ENCODE measurements at regions not wholly inside any gene's neighbourhood (a gene's known extent, or its start where the extent isn't known, plus 50 kb on each side); places are given as distances from the start of the nearest gene placed in this dataset.

GRCh38 chr16:59440502-59440901 is 706.4 kb upstream of the GOT2 start:
- no peaks in the 10 kb centered on the region for H3K4me1 ChIP-seq (ENCODE audit: insufficient read depth)
- no peak overlapping the region for H3K27ac ChIP-seq
- H3K4me2 ChIP-seq = no peak overlapping the region
- WGBS (ENCODE audit: low lambda C conversion rate, missing lambda C conversion rate) = 86% methylated on average over 2 of the region's 2 CpGs
- no peak for TF ChIP-seq CTCF (IDR thresholded peaks at IDR 0.05; ENCODE audit: poor library complexity)
- no peak for TF ChIP-seq EZH2 (IDR thresholded peaks at IDR 0.05; ENCODE audit: borderline replicate concordance)
- no peak for TF ChIP-seq EZH2phosphoT487 (IDR thresholded peaks at IDR 0.05; ENCODE audit: low read depth, severe bottlenecking, unreplicated experiment)
- H2AFZ ChIP-seq = no peak overlapping the region
- H3K4me3 ChIP-seq = no peak overlapping the region
- H3K9me2 ChIP-seq (replicated peaks; ENCODE audit: insufficient read depth) = no peaks in the 10 kb centered on the region
- no peaks in the 10 kb centered on the region for H3K9me3 ChIP-seq (ENCODE audit: low read depth)
- no peaks in the 10 kb centered on the region for H3K36me3 ChIP-seq (replicated peaks; ENCODE audit: insufficient read depth, low read depth)
- no peak for DNase-seq (ENCODE audit: low spot score)
- no peaks in the 10 kb centered on the region for H3K79me2 ChIP-seq
- no peaks in the 10 kb centered on the region for H3K27me3 ChIP-seq
- H4K20me1 ChIP-seq (ENCODE audit: insufficient read depth, poor library complexity, severe bottlenecking) = no peaks in the 10 kb centered on the region

GRCh38 chr16:59432896-59433295 is 698.8 kb upstream of the GOT2 start:
- 53% methylated on average over 3 of the region's 3 CpGs for WGBS (ENCODE audit: low lambda C conversion rate, missing lambda C conversion rate)
- no peaks in the 10 kb centered on the region for H3K79me2 ChIP-seq
- no peaks in the 10 kb centered on the region for H3K9me3 ChIP-seq (ENCODE audit: low read depth)
- no peaks in the 10 kb centered on the region for H4K20me1 ChIP-seq (ENCODE audit: insufficient read depth, poor library complexity, severe bottlenecking)
- no peak overlapping the region for H2AFZ ChIP-seq
- no peak for DNase-seq (ENCODE audit: low spot score)
- no peak overlapping the region for H3K4me3 ChIP-seq
- H3K4me1 ChIP-seq (ENCODE audit: insufficient read depth) = no peaks in the 10 kb centered on the region
- H3K36me3 ChIP-seq (replicated peaks; ENCODE audit: insufficient read depth, low read depth) = no peaks in the 10 kb centered on the region
- no peak overlapping the region for H3K4me2 ChIP-seq
- no peaks in the 10 kb centered on the region for H3K9me2 ChIP-seq (replicated peaks; ENCODE audit: insufficient read depth)
- TF ChIP-seq EZH2phosphoT487 (IDR thresholded peaks at IDR 0.05; ENCODE audit: low read depth, severe bottlenecking, unreplicated experiment) (no peak), CTCF (IDR thresholded peaks at IDR 0.05; ENCODE audit: poor library complexity) (no peak), EZH2 (IDR thresholded peaks at IDR 0.05; ENCODE audit: borderline replicate concordance) (no peak)
- no peak overlapping the region for H3K27ac ChIP-seq
- no peaks in the 10 kb centered on the region for H3K27me3 ChIP-seq

- 86% methylated on average over 1 of the region's 1 CpG for WGBS (ENCODE audit: low lambda C conversion rate, missing lambda C conversion rate)
- Histone ChIP-seq H3K4me3 (no peak overlapping the region), H3K36me3 (replicated peaks; ENCODE audit: insufficient read depth, low read depth) (no peaks in the 10 kb centered on the region), H2AFZ (no peak overlapping the region), H3K9me2 (replicated peaks; ENCODE audit: insufficient read depth) (no peaks in the 10 kb centered on the region), H3K4me1 (ENCODE audit: insufficient read depth) (no peaks in the 10 kb centered on the region), H3K79me2 (no peaks in the 10 kb centered on the region), H3K9me3 (ENCODE audit: low read depth) (no peaks in the 10 kb centered on the region), H4K20me1 (ENCODE audit: insufficient read depth, poor library complexity, severe bottlenecking) (no peaks in the 10 kb centered on the region), H3K27me3 (no peaks in the 10 kb centered on the region), H3K27ac (no peak overlapping the region), H3K4me2 (no peak overlapping the region)
- TF ChIP-seq EZH2phosphoT487 (IDR thresholded peaks at IDR 0.05; ENCODE audit: low read depth, severe bottlenecking, unreplicated experiment) (no peak), EZH2 (IDR thresholded peaks at IDR 0.05; ENCODE audit: borderline replicate concordance) (no peak), CTCF (IDR thresholded peaks at IDR 0.05; ENCODE audit: poor library complexity) (no peak)
- no peak for DNase-seq (ENCODE audit: low spot score)
Measured at GRCh38 chr16:59432276-59432675, 698.2 kb upstream of the GOT2 start.

GRCh38 chr16:59424714-59425273 is 690.7 kb upstream of the GOT2 start:
- H3K9me3 ChIP-seq (ENCODE audit: low read depth) = no peaks in the 10 kb centered on the region
- H3K9me2 ChIP-seq (replicated peaks; ENCODE audit: insufficient read depth) = no peaks in the 10 kb centered on the region
- no peaks in the 10 kb centered on the region for H3K36me3 ChIP-seq (replicated peaks; ENCODE audit: insufficient read depth, low read depth)
- no peaks in the 10 kb centered on the region for H3K79me2 ChIP-seq
- no peaks in the 10 kb centered on the region for H3K27me3 ChIP-seq
- no peak overlapping the region for H3K27ac ChIP-seq
- H3K4me2 ChIP-seq = no peak overlapping the region
- no peak for DNase-seq (ENCODE audit: low spot score)
- no peaks in the 10 kb centered on the region for H4K20me1 ChIP-seq (ENCODE audit: insufficient read depth, poor library complexity, severe bottlenecking)
- TF ChIP-seq EZH2 (IDR thresholded peaks at IDR 0.05; ENCODE audit: borderline replicate concordance) = no peak
- no peak for TF ChIP-seq CTCF (IDR thresholded peaks at IDR 0.05; ENCODE audit: poor library complexity)
- TF ChIP-seq EZH2phosphoT487 (IDR thresholded peaks at IDR 0.05; ENCODE audit: low read depth, severe bottlenecking, unreplicated experiment) = no peak
- no peaks in the 10 kb centered on the region for H3K4me1 ChIP-seq (ENCODE audit: insufficient read depth)
- H3K4me3 ChIP-seq = no peak overlapping the region
- H2AFZ ChIP-seq = no peak overlapping the region
- 67% methylated on average over 2 of the region's 2 CpGs for WGBS (ENCODE audit: low lambda C conversion rate, missing lambda C conversion rate)

Data from hepatocyte (in vitro differentiated cells).